WTC11 (cell line): ENCODE measurements at regions not wholly inside any gene's neighbourhood (a gene's known extent, or its start where the extent isn't known, plus 50 kb on each side); places are given as distances from the start of the nearest gene placed in this dataset.

Experiments
- CBFB ChIP-seq: sonication (generic); formaldehyde crosslinking; IDR thresholded peaks from 2 replicates; pipeline ENCODE4 v1.8.1; 2022; ENCODE audit warnings: mild to moderate bottlenecking, low read depth, missing genetic modification reagents
- ELF4 ChIP-seq: sonication (generic); formaldehyde crosslinking; IDR thresholded peaks from 2 replicates; pipeline ENCODE4 v1.8.1; 2022; ENCODE audit warnings: low read depth, mild to moderate bottlenecking, moderate library complexity, missing genetic modification reagents
- ESRRA ChIP-seq: sonication (generic); formaldehyde crosslinking; IDR thresholded peaks from 2 replicates; pipeline ENCODE4 v1.8.1; 2022; ENCODE audit warnings: mild to moderate bottlenecking, missing genetic modification reagents, borderline replicate concordance
- JUN ChIP-seq: sonication (generic); formaldehyde crosslinking; IDR thresholded peaks from 2 replicates; pipeline ENCODE4 v1.8.0; 2023; ENCODE audit warnings: mild to moderate bottlenecking, missing genetic modification reagents
- NFE2L1 ChIP-seq: sonication (generic); formaldehyde crosslinking; IDR thresholded peaks from 2 replicates; pipeline ENCODE4 v1.8.1; 2023; ENCODE audit warnings: missing genetic modification reagents
- SP1 ChIP-seq: sonication (generic); formaldehyde crosslinking; conservative IDR thresholded peaks from 2 replicates; pipeline ENCODE4 v1.8.1; 2022; ENCODE audit warnings: missing genetic modification reagents
- ZNF121 ChIP-seq: sonication (generic); formaldehyde crosslinking; IDR thresholded peaks from 2 replicates; pipeline ENCODE4 v1.8.0; 2023; ENCODE audit warnings: missing genetic modification reagents
- TF ChIP-seq, protein P1 (sequence below): sonication (generic); formaldehyde crosslinking; IDR thresholded peaks from 2 replicates; pipeline ENCODE4 v1.8.1; 2022; ENCODE audit warnings: mild to moderate bottlenecking, moderate library complexity, missing genetic modification reagents
- TF ChIP-seq, protein P2 (sequence below): sonication (generic); formaldehyde crosslinking; IDR thresholded peaks from 2 replicates; pipeline ENCODE4 v1.8.0; 2022; ENCODE audit warnings: missing genetic modification reagents
- TF ChIP-seq, protein P3 (sequence below): fragments of 200-600 bp; IDR thresholded peaks from 2 replicates; pipeline ENCODE4 v1.8.0; 2022; ENCODE audit warnings: antibody characterized with exemption
- TF ChIP-seq, protein P4 (sequence below): sonication (generic); formaldehyde crosslinking; IDR thresholded peaks from 2 replicates; pipeline ENCODE4 v1.8.0; 2022; ENCODE audit warnings: mild to moderate bottlenecking, missing genetic modification reagents
- TF ChIP-seq, protein P5 (sequence below): sonication (generic); formaldehyde crosslinking; IDR thresholded peaks from 2 replicates; pipeline ENCODE4 v1.8.1; 2022; ENCODE audit warnings: low read depth, missing genetic modification reagents, borderline replicate concordance
- TF ChIP-seq, protein P6 (sequence below): sonication (generic); formaldehyde crosslinking; IDR thresholded peaks from 2 replicates; pipeline ENCODE4 v1.8.0; 2023; ENCODE audit warnings: missing genetic modification reagents
- TF ChIP-seq, protein P7 (sequence below): sonication (generic); formaldehyde crosslinking; IDR thresholded peaks from 2 replicates; pipeline ENCODE4 v1.8.1; 2023; ENCODE audit warnings: mild to moderate bottlenecking, moderate library complexity, missing genetic modification reagents

DNA sequence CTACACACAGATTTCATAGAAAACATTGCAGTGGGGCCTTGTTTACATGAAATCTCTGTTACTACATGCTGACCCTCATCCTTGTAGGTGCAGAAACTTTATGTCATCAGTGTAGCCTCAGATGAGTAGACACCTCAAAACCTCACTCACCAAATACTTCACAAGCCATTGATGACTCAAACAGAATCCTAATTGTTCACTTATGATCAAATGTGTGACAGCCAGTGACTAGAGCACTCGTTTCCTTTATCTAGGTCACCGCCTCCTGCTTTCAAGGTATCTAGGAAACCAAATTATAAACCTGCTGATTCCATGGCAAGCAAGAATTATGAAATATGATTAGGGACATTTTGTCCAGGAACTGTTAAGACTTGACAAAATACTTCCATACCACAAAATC, 255.8 kb upstream of the GPRIN3 start:
- TF ChIP-seq, protein P1, sequence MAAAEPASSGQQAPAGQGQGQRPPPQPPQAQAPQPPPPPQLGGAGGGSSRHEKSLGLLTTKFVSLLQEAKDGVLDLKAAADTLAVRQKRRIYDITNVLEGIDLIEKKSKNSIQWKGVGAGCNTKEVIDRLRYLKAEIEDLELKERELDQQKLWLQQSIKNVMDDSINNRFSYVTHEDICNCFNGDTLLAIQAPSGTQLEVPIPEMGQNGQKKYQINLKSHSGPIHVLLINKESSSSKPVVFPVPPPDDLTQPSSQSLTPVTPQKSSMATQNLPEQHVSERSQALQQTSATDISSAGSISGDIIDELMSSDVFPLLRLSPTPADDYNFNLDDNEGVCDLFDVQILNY (CRISPR knock-in tag), result no peak
- TF ChIP-seq, protein P2, sequence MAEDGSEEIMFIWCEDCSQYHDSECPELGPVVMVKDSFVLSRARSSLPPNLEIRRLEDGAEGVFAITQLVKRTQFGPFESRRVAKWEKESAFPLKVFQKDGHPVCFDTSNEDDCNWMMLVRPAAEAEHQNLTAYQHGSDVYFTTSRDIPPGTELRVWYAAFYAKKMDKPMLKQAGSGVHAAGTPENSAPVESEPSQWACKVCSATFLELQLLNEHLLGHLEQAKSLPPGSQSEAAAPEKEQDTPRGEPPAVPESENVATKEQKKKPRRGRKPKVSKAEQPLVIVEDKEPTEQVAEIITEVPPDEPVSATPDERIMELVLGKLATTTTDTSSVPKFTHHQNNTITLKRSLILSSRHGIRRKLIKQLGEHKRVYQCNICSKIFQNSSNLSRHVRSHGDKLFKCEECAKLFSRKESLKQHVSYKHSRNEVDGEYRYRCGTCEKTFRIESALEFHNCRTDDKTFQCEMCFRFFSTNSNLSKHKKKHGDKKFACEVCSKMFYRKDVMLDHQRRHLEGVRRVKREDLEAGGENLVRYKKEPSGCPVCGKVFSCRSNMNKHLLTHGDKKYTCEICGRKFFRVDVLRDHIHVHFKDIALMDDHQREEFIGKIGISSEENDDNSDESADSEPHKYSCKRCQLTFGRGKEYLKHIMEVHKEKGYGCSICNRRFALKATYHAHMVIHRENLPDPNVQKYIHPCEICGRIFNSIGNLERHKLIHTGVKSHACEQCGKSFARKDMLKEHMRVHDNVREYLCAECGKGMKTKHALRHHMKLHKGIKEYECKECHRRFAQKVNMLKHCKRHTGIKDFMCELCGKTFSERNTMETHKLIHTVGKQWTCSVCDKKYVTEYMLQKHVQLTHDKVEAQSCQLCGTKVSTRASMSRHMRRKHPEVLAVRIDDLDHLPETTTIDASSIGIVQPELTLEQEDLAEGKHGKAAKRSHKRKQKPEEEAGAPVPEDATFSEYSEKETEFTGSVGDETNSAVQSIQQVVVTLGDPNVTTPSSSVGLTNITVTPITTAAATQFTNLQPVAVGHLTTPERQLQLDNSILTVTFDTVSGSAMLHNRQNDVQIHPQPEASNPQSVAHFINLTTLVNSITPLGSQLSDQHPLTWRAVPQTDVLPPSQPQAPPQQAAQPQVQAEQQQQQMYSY (CRISPR knock-in tag), result no peak
- TF ChIP-seq ELF4 (CRISPR knock-in tag) (no peak), ESRRA (CRISPR knock-in tag) (no peak), CBFB (CRISPR knock-in tag) (no peak), JUN (no peak), SP1 (CRISPR knock-in tag) (no peak), ZNF121 (CRISPR knock-in tag) (no peak), NFE2L1 (no peak)
- TF ChIP-seq, protein P3, sequence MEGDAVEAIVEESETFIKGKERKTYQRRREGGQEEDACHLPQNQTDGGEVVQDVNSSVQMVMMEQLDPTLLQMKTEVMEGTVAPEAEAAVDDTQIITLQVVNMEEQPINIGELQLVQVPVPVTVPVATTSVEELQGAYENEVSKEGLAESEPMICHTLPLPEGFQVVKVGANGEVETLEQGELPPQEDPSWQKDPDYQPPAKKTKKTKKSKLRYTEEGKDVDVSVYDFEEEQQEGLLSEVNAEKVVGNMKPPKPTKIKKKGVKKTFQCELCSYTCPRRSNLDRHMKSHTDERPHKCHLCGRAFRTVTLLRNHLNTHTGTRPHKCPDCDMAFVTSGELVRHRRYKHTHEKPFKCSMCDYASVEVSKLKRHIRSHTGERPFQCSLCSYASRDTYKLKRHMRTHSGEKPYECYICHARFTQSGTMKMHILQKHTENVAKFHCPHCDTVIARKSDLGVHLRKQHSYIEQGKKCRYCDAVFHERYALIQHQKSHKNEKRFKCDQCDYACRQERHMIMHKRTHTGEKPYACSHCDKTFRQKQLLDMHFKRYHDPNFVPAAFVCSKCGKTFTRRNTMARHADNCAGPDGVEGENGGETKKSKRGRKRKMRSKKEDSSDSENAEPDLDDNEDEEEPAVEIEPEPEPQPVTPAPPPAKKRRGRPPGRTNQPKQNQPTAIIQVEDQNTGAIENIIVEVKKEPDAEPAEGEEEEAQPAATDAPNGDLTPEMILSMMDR, result no peak
- TF ChIP-seq, protein P4, sequence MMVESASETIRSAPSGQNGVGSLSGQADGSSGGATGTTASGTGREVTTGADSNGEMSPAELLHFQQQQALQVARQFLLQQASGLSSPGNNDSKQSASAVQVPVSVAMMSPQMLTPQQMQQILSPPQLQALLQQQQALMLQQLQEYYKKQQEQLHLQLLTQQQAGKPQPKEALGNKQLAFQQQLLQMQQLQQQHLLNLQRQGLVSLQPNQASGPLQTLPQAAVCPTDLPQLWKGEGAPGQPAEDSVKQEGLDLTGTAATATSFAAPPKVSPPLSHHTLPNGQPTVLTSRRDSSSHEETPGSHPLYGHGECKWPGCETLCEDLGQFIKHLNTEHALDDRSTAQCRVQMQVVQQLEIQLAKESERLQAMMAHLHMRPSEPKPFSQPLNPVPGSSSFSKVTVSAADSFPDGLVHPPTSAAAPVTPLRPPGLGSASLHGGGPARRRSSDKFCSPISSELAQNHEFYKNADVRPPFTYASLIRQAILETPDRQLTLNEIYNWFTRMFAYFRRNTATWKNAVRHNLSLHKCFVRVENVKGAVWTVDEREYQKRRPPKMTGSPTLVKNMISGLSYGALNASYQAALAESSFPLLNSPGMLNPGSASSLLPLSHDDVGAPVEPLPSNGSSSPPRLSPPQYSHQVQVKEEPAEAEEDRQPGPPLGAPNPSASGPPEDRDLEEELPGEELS (CRISPR knock-in tag), result no peak
- TF ChIP-seq, protein P5, sequence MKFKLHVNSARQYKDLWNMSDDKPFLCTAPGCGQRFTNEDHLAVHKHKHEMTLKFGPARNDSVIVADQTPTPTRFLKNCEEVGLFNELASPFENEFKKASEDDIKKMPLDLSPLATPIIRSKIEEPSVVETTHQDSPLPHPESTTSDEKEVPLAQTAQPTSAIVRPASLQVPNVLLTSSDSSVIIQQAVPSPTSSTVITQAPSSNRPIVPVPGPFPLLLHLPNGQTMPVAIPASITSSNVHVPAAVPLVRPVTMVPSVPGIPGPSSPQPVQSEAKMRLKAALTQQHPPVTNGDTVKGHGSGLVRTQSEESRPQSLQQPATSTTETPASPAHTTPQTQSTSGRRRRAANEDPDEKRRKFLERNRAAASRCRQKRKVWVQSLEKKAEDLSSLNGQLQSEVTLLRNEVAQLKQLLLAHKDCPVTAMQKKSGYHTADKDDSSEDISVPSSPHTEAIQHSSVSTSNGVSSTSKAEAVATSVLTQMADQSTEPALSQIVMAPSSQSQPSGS, result no peak
- TF ChIP-seq, protein P6, sequence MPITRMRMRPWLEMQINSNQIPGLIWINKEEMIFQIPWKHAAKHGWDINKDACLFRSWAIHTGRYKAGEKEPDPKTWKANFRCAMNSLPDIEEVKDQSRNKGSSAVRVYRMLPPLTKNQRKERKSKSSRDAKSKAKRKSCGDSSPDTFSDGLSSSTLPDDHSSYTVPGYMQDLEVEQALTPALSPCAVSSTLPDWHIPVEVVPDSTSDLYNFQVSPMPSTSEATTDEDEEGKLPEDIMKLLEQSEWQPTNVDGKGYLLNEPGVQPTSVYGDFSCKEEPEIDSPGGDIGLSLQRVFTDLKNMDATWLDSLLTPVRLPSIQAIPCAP (CRISPR knock-in tag), result no peak
- TF ChIP-seq, protein P7, sequence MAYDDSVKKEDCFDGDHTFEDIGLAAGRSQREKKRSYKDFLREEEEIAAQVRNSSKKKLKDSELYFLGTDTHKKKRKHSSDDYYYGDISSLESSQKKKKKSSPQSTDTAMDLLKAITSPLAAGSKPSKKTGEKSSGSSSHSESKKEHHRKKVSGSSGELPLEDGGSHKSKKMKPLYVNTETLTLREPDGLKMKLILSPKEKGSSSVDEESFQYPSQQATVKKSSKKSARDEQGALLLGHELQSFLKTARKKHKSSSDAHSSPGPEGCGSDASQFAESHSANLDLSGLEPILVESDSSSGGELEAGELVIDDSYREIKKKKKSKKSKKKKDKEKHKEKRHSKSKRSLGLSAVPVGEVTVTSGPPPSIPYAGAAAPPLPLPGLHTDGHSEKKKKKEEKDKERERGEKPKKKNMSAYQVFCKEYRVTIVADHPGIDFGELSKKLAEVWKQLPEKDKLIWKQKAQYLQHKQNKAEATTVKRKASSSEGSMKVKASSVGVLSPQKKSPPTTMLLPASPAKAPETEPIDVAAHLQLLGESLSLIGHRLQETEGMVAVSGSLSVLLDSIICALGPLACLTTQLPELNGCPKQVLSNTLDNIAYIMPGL (CRISPR knock-in tag), result no peak
